ENCODE measurements at regions not wholly inside any gene's neighbourhood (a gene's known extent, or its start where the extent isn't known, plus 50 kb on each side); places are given as distances from the start of the nearest gene placed in this dataset.
"Not testable (repeated sequence)": the region's sequence is repeated elsewhere in the genome, so short reads cannot be mapped to it uniquely, and the experiment has no call there.

DNA sequence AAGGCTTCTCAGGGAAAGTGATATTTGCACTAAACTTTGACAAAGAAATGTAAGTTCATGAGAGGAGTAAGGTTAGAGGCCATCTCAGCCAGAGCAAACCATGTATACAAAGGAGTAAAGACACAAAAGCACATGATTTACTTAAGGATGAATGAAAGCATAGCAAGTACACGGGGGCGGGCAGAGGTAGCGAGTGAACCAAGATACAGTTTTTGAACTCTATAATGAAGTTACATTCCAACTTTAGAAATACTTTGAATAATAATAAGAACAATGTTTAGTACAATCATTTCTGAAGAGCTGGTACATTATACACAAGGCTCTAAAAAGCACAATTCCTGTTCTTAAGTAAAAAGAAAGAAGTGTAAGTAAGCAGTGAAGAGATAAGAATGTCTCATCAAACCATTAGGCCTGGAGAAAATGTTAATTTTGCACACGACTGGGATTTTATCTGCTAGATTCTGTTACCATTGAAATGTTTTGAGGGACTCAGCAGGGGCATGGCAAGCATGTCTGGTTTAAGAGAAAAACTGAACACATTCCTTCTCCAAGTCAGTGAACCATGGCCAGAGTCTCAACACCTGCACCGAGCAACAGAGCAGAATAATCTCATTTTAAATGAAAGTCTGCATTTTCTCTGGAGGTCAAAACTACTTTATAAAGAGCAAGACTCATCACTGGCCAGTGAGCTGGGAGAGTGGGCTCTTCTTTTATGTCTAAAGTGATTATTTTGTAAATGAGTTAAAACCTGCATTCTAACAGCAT is 147.6 kb upstream of the TRPM3 start:
- TF ChIP-seq, protein P1, sequence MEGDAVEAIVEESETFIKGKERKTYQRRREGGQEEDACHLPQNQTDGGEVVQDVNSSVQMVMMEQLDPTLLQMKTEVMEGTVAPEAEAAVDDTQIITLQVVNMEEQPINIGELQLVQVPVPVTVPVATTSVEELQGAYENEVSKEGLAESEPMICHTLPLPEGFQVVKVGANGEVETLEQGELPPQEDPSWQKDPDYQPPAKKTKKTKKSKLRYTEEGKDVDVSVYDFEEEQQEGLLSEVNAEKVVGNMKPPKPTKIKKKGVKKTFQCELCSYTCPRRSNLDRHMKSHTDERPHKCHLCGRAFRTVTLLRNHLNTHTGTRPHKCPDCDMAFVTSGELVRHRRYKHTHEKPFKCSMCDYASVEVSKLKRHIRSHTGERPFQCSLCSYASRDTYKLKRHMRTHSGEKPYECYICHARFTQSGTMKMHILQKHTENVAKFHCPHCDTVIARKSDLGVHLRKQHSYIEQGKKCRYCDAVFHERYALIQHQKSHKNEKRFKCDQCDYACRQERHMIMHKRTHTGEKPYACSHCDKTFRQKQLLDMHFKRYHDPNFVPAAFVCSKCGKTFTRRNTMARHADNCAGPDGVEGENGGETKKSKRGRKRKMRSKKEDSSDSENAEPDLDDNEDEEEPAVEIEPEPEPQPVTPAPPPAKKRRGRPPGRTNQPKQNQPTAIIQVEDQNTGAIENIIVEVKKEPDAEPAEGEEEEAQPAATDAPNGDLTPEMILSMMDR (IDR thresholded peaks at IDR 0.05; ENCODE audit: insufficient read depth, low read length, missing control alignments): no peak
- ChIA-PET CTCF (no interaction called here), POLR2A (no interaction called here)
- no peak overlapping the region for H3K4me3 ChIP-seq (ENCODE audit: low read depth, low read length)
- no peak for DNase-seq (ENCODE audit: low read depth, low spot score)

DNA sequence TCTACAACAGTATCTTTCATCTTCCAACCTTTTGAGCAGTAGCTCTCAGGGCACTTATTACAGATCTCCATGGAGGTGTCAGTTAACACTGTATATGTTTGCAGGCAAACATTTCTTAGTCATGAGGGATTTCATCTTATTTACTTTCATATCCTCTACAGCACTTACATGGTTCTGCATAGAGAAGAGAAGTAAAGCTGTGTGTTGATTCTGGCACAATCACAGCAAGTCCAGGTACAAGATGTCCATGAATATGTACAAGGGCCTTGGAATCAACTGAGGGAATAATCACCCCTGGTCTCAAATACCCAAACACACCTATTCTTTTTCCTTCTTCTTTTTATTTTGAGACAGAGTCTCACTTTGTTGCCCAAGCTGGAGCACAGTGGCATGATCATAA is 142.0 kb upstream of the TRPM3 start:
- TF ChIP-seq, protein P1 (IDR thresholded peaks at IDR 0.05; ENCODE audit: insufficient read depth, low read length, missing control alignments): no peak
- H3K4me3 ChIP-seq (ENCODE audit: low read depth, low read length): no peak overlapping the region
- CTCF ChIA-PET: interaction anchor here (1.1 kb wide), 1 partner anchor 623 kb away, joined by 3 read pairs; no protein-coding TSS in a partner anchor
- POLR2A ChIA-PET: no interaction called here
- DNase-seq (ENCODE audit: low read depth, low spot score): no peak

DNA sequence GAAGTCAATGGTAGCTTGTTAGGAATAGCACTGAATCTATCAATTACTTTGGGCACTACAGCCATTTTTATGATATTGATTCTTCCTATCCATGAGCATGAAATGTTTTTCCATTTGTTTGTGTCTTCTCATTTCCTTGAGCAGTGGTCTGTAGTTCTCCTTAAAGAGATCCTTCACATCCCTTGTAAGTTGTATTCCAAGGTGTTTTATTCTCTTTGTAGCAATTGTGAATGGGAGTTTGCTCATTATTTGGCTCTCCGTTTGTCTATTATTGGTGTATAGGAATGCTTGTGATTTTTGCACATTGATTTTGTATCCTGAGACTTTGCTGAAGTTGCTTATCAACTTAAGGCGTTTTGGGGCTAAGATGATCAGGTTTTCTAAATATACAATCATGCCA is 139.0 kb upstream of the TRPM3 start:
- CTCF ChIA-PET, POLR2A ChIA-PET: not testable (repeated sequence)

DNA sequence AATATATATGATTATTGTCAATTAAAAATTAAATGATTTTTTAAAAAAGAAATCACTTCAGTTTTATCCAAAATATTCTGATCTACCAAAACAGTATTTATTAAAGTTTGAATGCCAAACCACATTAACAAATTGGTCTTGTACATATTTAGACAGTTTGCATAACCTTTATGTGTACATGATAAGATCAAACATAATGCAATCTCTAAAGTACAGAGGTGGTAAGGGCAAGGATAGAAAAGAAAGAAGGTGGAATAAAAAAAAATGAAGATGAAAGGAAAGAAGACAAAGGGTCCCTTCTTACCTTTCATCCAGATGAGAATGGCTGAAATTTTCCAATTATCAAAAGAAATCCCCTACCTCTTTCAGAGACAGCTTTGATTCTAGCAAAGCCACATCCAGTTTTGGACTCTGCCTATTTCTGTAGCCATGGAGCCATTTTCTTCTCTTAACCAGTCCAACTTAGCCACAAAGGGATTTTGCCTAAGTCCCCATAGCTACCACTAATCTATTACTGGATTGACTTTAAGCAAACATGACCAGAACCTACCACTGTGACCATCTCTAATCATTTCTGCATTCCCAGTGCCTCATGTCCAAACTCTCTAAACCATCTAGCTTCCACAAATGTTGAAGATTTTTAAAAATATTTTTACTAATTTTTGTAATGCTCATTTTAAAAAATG is 133.3 kb upstream of the TRPM3 start:
- no peak overlapping the region for H3K4me3 ChIP-seq (ENCODE audit: low read depth, low read length)
- DNase-seq (ENCODE audit: low read depth, low spot score): no peak
- ChIA-PET CTCF (interaction anchor here (1.4 kb wide), 1 partner anchor 612 kb away, joined by 3 read pairs; no protein-coding TSS in a partner anchor), POLR2A (no interaction called here)
- TF ChIP-seq, protein P1 (IDR thresholded peaks at IDR 0.05; ENCODE audit: insufficient read depth, low read length, missing control alignments): no peak

More for the DNA sequence above, 139.0 kb upstream of the TRPM3 start:
- DNase-seq (ENCODE audit: low read depth, low spot score); H3K4me3 ChIP-seq (ENCODE audit: low read depth, low read length): not testable (repeated sequence)

DNA sequence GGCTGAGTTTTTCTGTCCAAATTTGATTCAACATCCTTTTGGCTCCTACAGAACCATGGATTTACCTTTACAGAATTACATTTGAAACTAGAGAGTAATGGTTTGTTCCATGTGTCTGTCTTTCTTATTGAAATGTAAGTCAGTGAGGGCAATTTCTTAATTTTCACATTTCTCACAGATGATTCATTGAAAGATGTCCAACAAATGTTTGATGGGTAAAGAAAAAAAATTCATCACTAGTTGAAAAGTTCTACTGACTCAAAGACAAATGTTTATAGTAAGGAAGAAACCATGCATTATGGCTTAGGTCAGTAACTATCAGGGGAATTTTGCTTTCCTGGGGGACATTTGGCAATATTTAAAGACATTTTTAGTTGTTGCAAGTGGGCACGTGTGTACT is 131.6 kb upstream of the TRPM3 start:
- ChIA-PET CTCF (interaction anchor here (6.9 kb wide), 1 partner anchor 614 kb away, joined by 259 read pairs; no protein-coding TSS in a partner anchor), POLR2A (no interaction called here)
- TF ChIP-seq, protein P1 (IDR thresholded peaks at IDR 0.05; ENCODE audit: insufficient read depth, low read length, missing control alignments): no peak
- H3K4me3 ChIP-seq (ENCODE audit: low read depth, low read length): no peak overlapping the region
- DNase-seq (ENCODE audit: low read depth, low spot score): no peak

DNA sequence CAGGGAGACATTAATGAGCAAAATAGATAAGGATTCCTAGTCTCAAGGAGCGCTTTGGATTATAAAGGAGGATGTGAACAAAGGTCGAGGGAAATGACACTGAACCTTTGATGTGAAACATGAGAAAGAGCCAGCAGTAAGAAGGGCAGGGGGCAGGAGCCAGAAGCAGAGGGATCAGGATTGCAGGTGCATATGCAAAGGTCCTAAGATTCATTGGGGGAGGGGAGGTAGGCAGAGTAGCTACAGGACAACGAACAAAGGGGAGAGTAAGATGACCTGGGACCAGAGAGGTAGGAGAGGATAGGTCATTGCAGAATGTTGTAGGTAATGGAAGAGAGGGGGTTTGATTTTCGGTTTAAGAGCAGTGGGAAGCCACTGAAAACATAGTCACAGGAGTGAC is 129.2 kb upstream of the TRPM3 start:
- no peak for DNase-seq (ENCODE audit: low read depth, low spot score)
- no peak overlapping the region for H3K4me3 ChIP-seq (ENCODE audit: low read depth, low read length)
- POLR2A ChIA-PET: no interaction called here
- TF ChIP-seq, protein P1 (IDR thresholded peaks at IDR 0.05; ENCODE audit: insufficient read depth, low read length, missing control alignments): no peak
- CTCF ChIA-PET: interaction anchor here (0.8 to 6.9 kb wide), 23 partner anchors 8 to 624 kb away, joined by 3 to 259 read pairs (median 4); no protein-coding TSS in a partner anchor

Measured in AG04449 (cell line).